CD4-positive, alpha-beta T cell treated with Interleukin-2 at 100 ng/mL for 4 hours (primary cell): ENCODE measurements at regions not wholly inside any gene's neighbourhood (a gene's known extent, or its start where the extent isn't known, plus 50 kb on each side); places are given as distances from the start of the nearest gene placed in this dataset.

Experiments
- DNase-seq: peaks from one replicate; pipeline ENCODE4 v3.0.0-alpha.2; 2020; ENCODE audit warnings: low spot score

GRCh38 chr9:78565481-78565880 lies 268.6 kb downstream of the PSAT1 start:
- no peak for DNase-seq

- DNase-seq, result no peak
Measured at GRCh38 chr9:78566521-78566920, 269.6 kb downstream of the PSAT1 start.

- DNase-seq, result no peak
Measured at GRCh38 chr9:78566948-78567675, 270.2 kb downstream of the PSAT1 start.

- DNase-seq, result no peak
Measured at GRCh38 chr9:78567693-78568092, 270.8 kb downstream of the PSAT1 start.

- DNase-seq, result no peak
Measured at GRCh38 chr9:78568774-78569173, 271.8 kb downstream of the PSAT1 start.

- no peak for DNase-seq
Measured at GRCh38 chr9:78572266-78572665, 275.3 kb downstream of the PSAT1 start.

GRCh38 chr9:78573205-78573604 lies 276.3 kb downstream of the PSAT1 start:
- no peak for DNase-seq

GRCh38 chr9:78573669-78574068 lies 276.7 kb downstream of the PSAT1 start:
- no peak for DNase-seq

- no peak for DNase-seq
Measured at GRCh38 chr9:78574354-78575045, 277.6 kb downstream of the PSAT1 start.

GRCh38 chr9:78575081-78575480 lies 278.2 kb downstream of the PSAT1 start:
- DNase-seq, result no peak

- no peak for DNase-seq
Measured at GRCh38 chr9:78575771-78576170, 278.8 kb downstream of the PSAT1 start.

GRCh38 chr9:78577156-78577906 lies 280.4 kb downstream of the PSAT1 start:
- no peak for DNase-seq

GRCh38 chr9:78578072-78578471 lies 281.1 kb downstream of the PSAT1 start:
- no peak for DNase-seq

GRCh38 chr9:78582821-78583220 lies 285.9 kb downstream of the PSAT1 start:
- DNase-seq, result no peak

- DNase-seq, result no peak
Measured at GRCh38 chr9:78584589-78584988, 287.7 kb downstream of the PSAT1 start.

GRCh38 chr9:78585909-78586308 lies 289.0 kb downstream of the PSAT1 start:
- no peak for DNase-seq

- no peak for DNase-seq
Measured at GRCh38 chr9:78590068-78590467, 293.1 kb downstream of the PSAT1 start.

GRCh38 chr9:78592811-78593210 lies 295.9 kb downstream of the PSAT1 start:
- no peak for DNase-seq

GRCh38 chr9:78595200-78595945 lies 298.4 kb downstream of the PSAT1 start:
- no peak for DNase-seq

- no peak for DNase-seq
Measured at GRCh38 chr9:78596346-78596745, 299.4 kb downstream of the PSAT1 start.

GRCh38 chr9:78598120-78598519 lies 301.2 kb downstream of the PSAT1 start:
- DNase-seq, result no peak

- no peak for DNase-seq
Measured at GRCh38 chr9:78599926-78600325, 303.0 kb downstream of the PSAT1 start.
